ENCODE measurements at regions not wholly inside any gene's neighbourhood (a gene's known extent, or its start where the extent isn't known, plus 50 kb on each side); places are given as distances from the start of the nearest gene placed in this dataset.

DNA sequence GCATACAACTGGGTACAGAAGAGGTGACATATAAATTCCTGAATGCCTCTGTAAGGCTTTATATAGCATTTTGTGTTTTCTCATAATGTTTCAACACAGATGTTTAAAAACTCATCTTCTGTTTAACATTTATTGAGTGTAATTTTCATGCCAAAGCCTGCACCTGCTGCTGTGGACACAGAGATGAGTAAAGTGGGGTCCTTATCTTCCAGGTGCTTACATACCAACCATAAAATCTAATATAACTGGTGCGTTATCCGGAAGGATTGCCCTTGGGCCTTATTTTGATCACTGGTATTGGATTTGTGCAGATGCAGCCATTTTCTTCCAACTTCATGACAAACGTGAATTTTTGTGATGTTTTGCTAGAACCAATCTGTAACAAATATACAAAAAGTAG lies 222.3 kb downstream of the DMRT2 start:
- WGBS, result 83% methylated on average over 3 of the region's 3 CpGs
- no peaks in the 10 kb centered on the region for H3K9me3 ChIP-seq (ENCODE audit: control insufficient read depth in 4 of 4, low read length in 3 of 4)
- DNase-seq (ENCODE audit: low spot score), result no peak
- no peak overlapping the region for H3K4me3 ChIP-seq (ENCODE audit: low read depth in 1 of 3, low read length in 3 of 3)
- H3K36me3 ChIP-seq (ENCODE audit: control insufficient read depth in 4 of 4, insufficient read depth in 3 of 4, low read depth in 1 of 4, low read length in 3 of 4), result no peaks in the 10 kb centered on the region
- H3K4me1 ChIP-seq (ENCODE audit: control insufficient read depth in 4 of 4, insufficient read depth in 4 of 4, low read length in 3 of 4), result peaks cover 0 to 4% (median 0%) of the 10 kb centered on the region in 4 donors
- H3K27me3 ChIP-seq (ENCODE audit: control insufficient read depth in 4 of 4, insufficient read depth in 4 of 4, low read length in 3 of 4), result no peaks in the 10 kb centered on the region
- H3K27ac ChIP-seq (ENCODE audit: low read depth in 1 of 2, low read length in 2 of 2), result no peak overlapping the region
- TF ChIP-seq, protein P1, sequence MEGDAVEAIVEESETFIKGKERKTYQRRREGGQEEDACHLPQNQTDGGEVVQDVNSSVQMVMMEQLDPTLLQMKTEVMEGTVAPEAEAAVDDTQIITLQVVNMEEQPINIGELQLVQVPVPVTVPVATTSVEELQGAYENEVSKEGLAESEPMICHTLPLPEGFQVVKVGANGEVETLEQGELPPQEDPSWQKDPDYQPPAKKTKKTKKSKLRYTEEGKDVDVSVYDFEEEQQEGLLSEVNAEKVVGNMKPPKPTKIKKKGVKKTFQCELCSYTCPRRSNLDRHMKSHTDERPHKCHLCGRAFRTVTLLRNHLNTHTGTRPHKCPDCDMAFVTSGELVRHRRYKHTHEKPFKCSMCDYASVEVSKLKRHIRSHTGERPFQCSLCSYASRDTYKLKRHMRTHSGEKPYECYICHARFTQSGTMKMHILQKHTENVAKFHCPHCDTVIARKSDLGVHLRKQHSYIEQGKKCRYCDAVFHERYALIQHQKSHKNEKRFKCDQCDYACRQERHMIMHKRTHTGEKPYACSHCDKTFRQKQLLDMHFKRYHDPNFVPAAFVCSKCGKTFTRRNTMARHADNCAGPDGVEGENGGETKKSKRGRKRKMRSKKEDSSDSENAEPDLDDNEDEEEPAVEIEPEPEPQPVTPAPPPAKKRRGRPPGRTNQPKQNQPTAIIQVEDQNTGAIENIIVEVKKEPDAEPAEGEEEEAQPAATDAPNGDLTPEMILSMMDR (IDR thresholded peaks at IDR 0.05; ENCODE audit: low read depth, low read length, missing input control), result no peak
- TF ChIP-seq, protein P2, sequence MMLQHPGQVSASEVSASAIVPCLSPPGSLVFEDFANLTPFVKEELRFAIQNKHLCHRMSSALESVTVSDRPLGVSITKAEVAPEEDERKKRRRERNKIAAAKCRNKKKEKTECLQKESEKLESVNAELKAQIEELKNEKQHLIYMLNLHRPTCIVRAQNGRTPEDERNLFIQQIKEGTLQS (IDR thresholded peaks at IDR 0.05), result no peak
- TF ChIP-seq FOXA2 (IDR thresholded peaks at IDR 0.05), result no peak
- TF ChIP-seq, protein P3, sequence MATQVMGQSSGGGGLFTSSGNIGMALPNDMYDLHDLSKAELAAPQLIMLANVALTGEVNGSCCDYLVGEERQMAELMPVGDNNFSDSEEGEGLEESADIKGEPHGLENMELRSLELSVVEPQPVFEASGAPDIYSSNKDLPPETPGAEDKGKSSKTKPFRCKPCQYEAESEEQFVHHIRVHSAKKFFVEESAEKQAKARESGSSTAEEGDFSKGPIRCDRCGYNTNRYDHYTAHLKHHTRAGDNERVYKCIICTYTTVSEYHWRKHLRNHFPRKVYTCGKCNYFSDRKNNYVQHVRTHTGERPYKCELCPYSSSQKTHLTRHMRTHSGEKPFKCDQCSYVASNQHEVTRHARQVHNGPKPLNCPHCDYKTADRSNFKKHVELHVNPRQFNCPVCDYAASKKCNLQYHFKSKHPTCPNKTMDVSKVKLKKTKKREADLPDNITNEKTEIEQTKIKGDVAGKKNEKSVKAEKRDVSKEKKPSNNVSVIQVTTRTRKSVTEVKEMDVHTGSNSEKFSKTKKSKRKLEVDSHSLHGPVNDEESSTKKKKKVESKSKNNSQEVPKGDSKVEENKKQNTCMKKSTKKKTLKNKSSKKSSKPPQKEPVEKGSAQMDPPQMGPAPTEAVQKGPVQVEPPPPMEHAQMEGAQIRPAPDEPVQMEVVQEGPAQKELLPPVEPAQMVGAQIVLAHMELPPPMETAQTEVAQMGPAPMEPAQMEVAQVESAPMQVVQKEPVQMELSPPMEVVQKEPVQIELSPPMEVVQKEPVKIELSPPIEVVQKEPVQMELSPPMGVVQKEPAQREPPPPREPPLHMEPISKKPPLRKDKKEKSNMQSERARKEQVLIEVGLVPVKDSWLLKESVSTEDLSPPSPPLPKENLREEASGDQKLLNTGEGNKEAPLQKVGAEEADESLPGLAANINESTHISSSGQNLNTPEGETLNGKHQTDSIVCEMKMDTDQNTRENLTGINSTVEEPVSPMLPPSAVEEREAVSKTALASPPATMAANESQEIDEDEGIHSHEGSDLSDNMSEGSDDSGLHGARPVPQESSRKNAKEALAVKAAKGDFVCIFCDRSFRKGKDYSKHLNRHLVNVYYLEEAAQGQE (IDR thresholded peaks at IDR 0.05), result no peak
- TF ChIP-seq, protein P4, sequence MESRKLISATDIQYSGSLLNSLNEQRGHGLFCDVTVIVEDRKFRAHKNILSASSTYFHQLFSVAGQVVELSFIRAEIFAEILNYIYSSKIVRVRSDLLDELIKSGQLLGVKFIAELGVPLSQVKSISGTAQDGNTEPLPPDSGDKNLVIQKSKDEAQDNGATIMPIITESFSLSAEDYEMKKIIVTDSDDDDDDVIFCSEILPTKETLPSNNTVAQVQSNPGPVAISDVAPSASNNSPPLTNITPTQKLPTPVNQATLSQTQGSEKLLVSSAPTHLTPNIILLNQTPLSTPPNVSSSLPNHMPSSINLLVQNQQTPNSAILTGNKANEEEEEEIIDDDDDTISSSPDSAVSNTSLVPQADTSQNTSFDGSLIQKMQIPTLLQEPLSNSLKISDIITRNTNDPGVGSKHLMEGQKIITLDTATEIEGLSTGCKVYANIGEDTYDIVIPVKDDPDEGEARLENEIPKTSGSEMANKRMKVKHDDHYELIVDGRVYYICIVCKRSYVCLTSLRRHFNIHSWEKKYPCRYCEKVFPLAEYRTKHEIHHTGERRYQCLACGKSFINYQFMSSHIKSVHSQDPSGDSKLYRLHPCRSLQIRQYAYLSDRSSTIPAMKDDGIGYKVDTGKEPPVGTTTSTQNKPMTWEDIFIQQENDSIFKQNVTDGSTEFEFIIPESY (IDR thresholded peaks at IDR 0.05), result no peak
- no peak for TF ChIP-seq EGR1 (IDR thresholded peaks at IDR 0.05; ENCODE audit: low read depth in 2 of 2)
- TF ChIP-seq, protein P5, sequence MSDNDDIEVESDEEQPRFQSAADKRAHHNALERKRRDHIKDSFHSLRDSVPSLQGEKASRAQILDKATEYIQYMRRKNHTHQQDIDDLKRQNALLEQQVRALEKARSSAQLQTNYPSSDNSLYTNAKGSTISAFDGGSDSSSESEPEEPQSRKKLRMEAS (IDR thresholded peaks at IDR 0.05), result no peak
- TF ChIP-seq GABPA (IDR thresholded peaks at IDR 0.05 in 1 of 2, conservative IDR thresholded peaks at IDR 0.05 in 1 of 2), result no peak
- H3K9ac ChIP-seq (ENCODE audit: low read depth in 1 of 2, low read length in 2 of 2), result no peak overlapping the region

DNA sequence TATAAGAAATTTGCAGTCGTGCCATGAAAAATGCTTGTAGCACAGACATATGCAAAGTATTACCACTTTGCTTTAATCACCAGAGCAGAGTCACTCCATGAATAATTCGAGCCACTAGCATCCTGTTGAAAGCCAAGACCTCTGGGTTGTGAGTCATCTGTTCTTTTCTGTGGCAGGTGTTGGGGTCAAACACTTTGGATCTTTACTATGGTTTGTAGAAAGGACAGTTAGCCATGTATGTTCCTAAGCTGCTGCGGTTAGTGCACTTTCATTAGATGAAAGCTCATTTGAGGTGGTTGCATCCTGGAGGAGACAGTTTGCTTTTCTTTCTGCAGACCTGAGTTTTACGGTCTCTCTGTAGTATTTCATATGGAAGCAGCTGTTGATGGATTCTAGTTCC lies 223.7 kb downstream of the DMRT2 start:
- TF ChIP-seq, protein P1 (IDR thresholded peaks at IDR 0.05; ENCODE audit: low read depth, low read length, missing input control), result no peak
- TF ChIP-seq GABPA (IDR thresholded peaks at IDR 0.05 in 1 of 2, conservative IDR thresholded peaks at IDR 0.05 in 1 of 2) (no peak), FOXA1 (IDR thresholded peaks at IDR 0.05) (no peak), HNF4A (conservative IDR thresholded peaks at IDR 0.05) (no peak), JUND (IDR thresholded peaks at IDR 0.05) (no peak)
- H3K4me1 ChIP-seq (ENCODE audit: control insufficient read depth in 4 of 4, insufficient read depth in 4 of 4, low read length in 3 of 4), result no peaks in the 10 kb centered on the region
- no peak overlapping the region for H3K4me3 ChIP-seq (ENCODE audit: low read depth in 1 of 3, low read length in 3 of 3)
- 77% methylated on average over 4 of the region's 4 CpGs for WGBS
- no peak overlapping the region for H3K9ac ChIP-seq (ENCODE audit: low read depth in 1 of 2, low read length in 2 of 2)
- no peak overlapping the region for H3K27ac ChIP-seq (ENCODE audit: low read depth in 1 of 2, low read length in 2 of 2)
- H3K27me3 ChIP-seq (ENCODE audit: control insufficient read depth in 4 of 4, insufficient read depth in 4 of 4, low read length in 3 of 4), result no peaks in the 10 kb centered on the region
- DNase-seq (ENCODE audit: low spot score), result no peak
- no peaks in the 10 kb centered on the region for H3K36me3 ChIP-seq (ENCODE audit: control insufficient read depth in 4 of 4, insufficient read depth in 3 of 4, low read depth in 1 of 4, low read length in 3 of 4)
- no peaks in the 10 kb centered on the region for H3K9me3 ChIP-seq (ENCODE audit: control insufficient read depth in 4 of 4, low read length in 3 of 4)

All from liver (tissue), 8 donors.